HG02840 (cell line): ENCODE measurements at regions not wholly inside any gene's neighbourhood (a gene's known extent, or its start where the extent isn't known, plus 50 kb on each side); places are given as distances from the start of the nearest gene placed in this dataset.
"Not testable (repeated sequence)": the region's sequence is repeated elsewhere in the genome, so short reads cannot be mapped to it uniquely, and the experiment has no call there.

Experiments
- ATAC-seq: cut with Tn5 transposase; IDR thresholded peaks from one replicate; pipeline ENCODE4 v1.9.1; 2021; ENCODE audit warnings: mild to moderate bottlenecking, moderate library complexity, moderate number of reproducible peaks; ENCODE audit not compliant: unreplicated experiment, low FRiP score

GRCh38 chr11:42410251-42410955 lies 901.4 kb upstream of the API5 start:
- ATAC-seq, result no peak

GRCh38 chr11:42412590-42412989 lies 899.2 kb upstream of the API5 start:
- ATAC-seq, result no peak

GRCh38 chr11:42417691-42418090 lies 894.1 kb upstream of the API5 start:
- no peak for ATAC-seq

GRCh38 chr11:42422090-42422489 lies 889.7 kb upstream of the API5 start:
- ATAC-seq, result no peak

- ATAC-seq, result not testable (repeated sequence)
Measured at GRCh38 chr11:42434911-42435310, 876.9 kb upstream of the API5 start.

- ATAC-seq, result no peak
Measured at GRCh38 chr11:42444406-42444805, 867.4 kb upstream of the API5 start.

GRCh38 chr11:42462558-42463310 lies 849.1 kb upstream of the API5 start:
- ATAC-seq, result no peak

- no peak for ATAC-seq
Measured at GRCh38 chr11:42465623-42466022, 846.2 kb upstream of the API5 start.

- ATAC-seq, result no peak
Measured at GRCh38 chr11:42473106-42473505, 838.7 kb upstream of the API5 start.

- ATAC-seq, result no peak
Measured at GRCh38 chr11:42482822-42483221, 829.0 kb upstream of the API5 start.

- no peak for ATAC-seq
Measured at GRCh38 chr11:42490506-42490905, 821.3 kb upstream of the API5 start.

GRCh38 chr11:42494459-42494858 lies 817.3 kb upstream of the API5 start:
- no peak for ATAC-seq

GRCh38 chr11:42498971-42499370 lies 812.8 kb upstream of the API5 start:
- no peak for ATAC-seq

- no peak for ATAC-seq
Measured at GRCh38 chr11:42502151-42502550, 809.6 kb upstream of the API5 start.

GRCh38 chr11:42521994-42522393 lies 789.8 kb upstream of the API5 start:
- no peak for ATAC-seq

- peak; percentile 86 for ATAC-seq
Measured at GRCh38 chr11:42524534-42525227, 787.1 kb upstream of the API5 start.

- ATAC-seq, result no peak
Measured at GRCh38 chr11:42526426-42526825, 785.4 kb upstream of the API5 start.

- no peak for ATAC-seq
Measured at GRCh38 chr11:42528471-42528870, 783.3 kb upstream of the API5 start.

GRCh38 chr11:42528911-42529310 lies 782.9 kb upstream of the API5 start:
- no peak for ATAC-seq

- ATAC-seq, result no peak
Measured at GRCh38 chr11:42536611-42537360, 775.0 kb upstream of the API5 start.

- no peak for ATAC-seq
Measured at GRCh38 chr11:42542336-42542735, 769.5 kb upstream of the API5 start.
